ENCODE measurements at regions not wholly inside any gene's neighbourhood (a gene's known extent, or its start where the extent isn't known, plus 50 kb on each side); places are given as distances from the start of the nearest gene placed in this dataset.

DNA sequence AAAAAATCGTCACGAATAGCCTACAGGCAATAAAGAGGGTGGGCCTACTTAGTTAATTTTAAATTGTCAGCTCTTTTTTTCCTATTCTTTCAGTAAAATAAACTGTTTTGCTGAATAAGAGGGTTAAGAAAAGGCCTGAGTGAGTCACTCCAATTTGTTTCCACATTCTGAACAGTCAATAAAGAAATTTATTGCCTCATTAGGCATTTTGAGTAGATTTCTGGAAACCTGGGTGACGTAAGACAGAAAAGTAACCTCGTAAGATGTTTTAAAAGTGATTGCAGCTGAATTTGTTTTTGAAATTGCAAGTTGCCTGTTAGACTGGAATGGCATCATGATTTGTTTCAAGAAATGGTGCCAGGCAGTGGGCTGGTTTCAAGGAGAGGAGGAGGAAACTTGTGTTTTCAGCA lies 439.3 kb downstream of the USP25 start:
- TF ChIP-seq, protein P1, sequence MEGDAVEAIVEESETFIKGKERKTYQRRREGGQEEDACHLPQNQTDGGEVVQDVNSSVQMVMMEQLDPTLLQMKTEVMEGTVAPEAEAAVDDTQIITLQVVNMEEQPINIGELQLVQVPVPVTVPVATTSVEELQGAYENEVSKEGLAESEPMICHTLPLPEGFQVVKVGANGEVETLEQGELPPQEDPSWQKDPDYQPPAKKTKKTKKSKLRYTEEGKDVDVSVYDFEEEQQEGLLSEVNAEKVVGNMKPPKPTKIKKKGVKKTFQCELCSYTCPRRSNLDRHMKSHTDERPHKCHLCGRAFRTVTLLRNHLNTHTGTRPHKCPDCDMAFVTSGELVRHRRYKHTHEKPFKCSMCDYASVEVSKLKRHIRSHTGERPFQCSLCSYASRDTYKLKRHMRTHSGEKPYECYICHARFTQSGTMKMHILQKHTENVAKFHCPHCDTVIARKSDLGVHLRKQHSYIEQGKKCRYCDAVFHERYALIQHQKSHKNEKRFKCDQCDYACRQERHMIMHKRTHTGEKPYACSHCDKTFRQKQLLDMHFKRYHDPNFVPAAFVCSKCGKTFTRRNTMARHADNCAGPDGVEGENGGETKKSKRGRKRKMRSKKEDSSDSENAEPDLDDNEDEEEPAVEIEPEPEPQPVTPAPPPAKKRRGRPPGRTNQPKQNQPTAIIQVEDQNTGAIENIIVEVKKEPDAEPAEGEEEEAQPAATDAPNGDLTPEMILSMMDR (IDR thresholded peaks at IDR 0.05; ENCODE audit: low read depth, low read length): no peak
- H3K9me3 ChIP-seq: no peaks in the 10 kb centered on the region
- H3K4me3 ChIP-seq (ENCODE audit: low read depth, low read length): no peak overlapping the region
- no peaks in the 10 kb centered on the region for H3K27me3 ChIP-seq
- DNase-seq: no peak
- H3K4me1 ChIP-seq: no peaks in the 10 kb centered on the region
- no peaks in the 10 kb centered on the region for H3K36me3 ChIP-seq

DNA sequence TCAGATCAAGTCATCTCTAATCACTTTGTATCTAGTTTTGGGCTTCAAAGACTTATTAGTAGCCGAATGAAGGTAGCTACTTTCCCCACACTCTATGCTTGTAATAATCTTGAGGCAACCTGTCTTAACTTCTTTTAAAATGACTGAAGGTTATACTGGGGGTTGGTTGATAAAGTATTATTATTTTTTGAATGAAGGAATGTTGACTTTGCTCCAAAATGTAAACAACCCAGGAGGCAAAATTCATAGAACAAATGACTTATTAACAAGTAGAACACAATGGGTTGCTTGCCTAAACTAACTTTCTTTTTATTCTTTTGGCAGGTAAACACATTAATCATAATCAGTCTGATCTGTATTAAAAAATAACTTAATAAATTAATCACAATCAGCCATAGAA lies 440.0 kb downstream of the USP25 start:
- TF ChIP-seq, protein P1 (IDR thresholded peaks at IDR 0.05; ENCODE audit: low read depth, low read length): no peak
- Histone ChIP-seq H3K27me3 (no peaks in the 10 kb centered on the region), H3K4me1 (no peaks in the 10 kb centered on the region), H3K36me3 (no peaks in the 10 kb centered on the region), H3K4me3 (ENCODE audit: low read depth, low read length) (no peak overlapping the region), H3K9me3 (no peaks in the 10 kb centered on the region)
- no peak for DNase-seq

DNA sequence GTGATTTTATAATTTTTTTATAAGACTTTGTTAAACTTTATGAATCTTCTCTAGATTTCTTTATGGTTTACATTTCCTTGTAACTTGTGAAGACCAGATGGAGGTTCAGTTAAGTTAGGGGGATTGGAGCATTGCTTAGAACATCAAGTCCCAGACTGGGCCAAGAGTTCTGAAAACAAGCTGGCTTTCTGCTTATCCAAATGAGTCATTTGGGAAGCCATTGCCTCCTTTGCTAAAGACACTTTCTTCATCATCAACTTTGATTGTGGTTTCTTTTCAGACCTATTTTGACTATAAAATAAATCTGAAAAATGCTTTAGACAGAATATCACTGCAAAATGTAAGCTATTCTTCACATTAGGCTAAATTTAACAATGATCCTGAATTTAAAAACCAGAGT lies 446.8 kb downstream of the USP25 start:
- Histone ChIP-seq H3K36me3 (no peaks in the 10 kb centered on the region), H3K27me3 (no peaks in the 10 kb centered on the region), H3K4me3 (ENCODE audit: low read depth, low read length) (no peak overlapping the region), H3K4me1 (no peaks in the 10 kb centered on the region; the same call in 1 of the 2 replicates), H3K9me3 (no peaks in the 10 kb centered on the region)
- no peak for DNase-seq
- TF ChIP-seq, protein P1 (IDR thresholded peaks at IDR 0.05; ENCODE audit: low read depth, low read length): no peak

DNA sequence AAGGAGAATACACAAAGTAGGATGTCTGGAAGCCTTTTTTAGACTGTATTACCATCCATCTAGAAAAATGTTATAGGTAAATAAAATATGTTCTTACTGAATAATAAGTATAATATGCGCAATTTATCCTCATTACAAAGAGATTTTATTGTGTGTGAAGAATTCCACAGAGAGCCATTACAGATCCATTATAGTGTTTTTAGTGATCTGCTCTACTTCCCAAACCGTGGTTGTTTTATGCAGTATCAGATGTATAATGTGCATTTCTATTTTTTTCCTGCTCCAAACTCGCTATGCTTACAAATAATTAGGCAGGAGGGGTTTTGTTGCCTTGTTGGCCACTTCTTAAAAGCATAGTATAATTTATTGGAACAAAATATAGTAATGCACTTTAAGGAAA lies 447.8 kb downstream of the USP25 start:
- Histone ChIP-seq H3K9me3 (no peaks in the 10 kb centered on the region), H3K4me3 (ENCODE audit: low read depth, low read length) (no peak overlapping the region), H3K27me3 (no peaks in the 10 kb centered on the region), H3K4me1 (no peaks in the 10 kb centered on the region; the same call in 1 of the 2 replicates), H3K36me3 (no peaks in the 10 kb centered on the region)
- DNase-seq: no peak
- TF ChIP-seq, protein P1 (IDR thresholded peaks at IDR 0.05; ENCODE audit: low read depth, low read length): no peak

DNA sequence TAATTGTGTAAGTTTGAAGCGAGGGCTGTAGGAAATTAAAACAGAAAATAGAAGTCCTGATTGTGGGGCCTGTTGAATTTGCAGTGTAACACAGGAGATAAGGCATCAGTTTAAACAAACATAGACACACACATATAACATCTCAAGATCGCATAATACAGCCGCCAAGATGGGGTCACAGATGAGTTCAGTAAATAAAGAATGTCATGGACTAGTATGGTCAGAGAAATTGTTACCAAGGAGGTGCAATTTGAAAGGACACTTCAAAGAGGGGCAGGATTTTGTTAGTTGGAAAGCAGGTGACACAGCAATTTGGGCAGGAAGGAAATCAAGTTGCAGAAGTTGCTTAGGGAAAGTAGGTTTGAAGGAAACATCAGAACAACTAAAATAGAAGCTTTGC lies 450.0 kb downstream of the USP25 start:
- TF ChIP-seq, protein P1 (IDR thresholded peaks at IDR 0.05; ENCODE audit: low read depth, low read length): no peak
- Histone ChIP-seq H3K9me3 (no peaks in the 10 kb centered on the region), H3K27me3 (no peaks in the 10 kb centered on the region), H3K4me3 (ENCODE audit: low read depth, low read length) (no peak overlapping the region), H3K36me3 (no peaks in the 10 kb centered on the region), H3K4me1 (no peaks in the 10 kb centered on the region; the same call in 1 of the 2 replicates)
- no peak for DNase-seq

DNA sequence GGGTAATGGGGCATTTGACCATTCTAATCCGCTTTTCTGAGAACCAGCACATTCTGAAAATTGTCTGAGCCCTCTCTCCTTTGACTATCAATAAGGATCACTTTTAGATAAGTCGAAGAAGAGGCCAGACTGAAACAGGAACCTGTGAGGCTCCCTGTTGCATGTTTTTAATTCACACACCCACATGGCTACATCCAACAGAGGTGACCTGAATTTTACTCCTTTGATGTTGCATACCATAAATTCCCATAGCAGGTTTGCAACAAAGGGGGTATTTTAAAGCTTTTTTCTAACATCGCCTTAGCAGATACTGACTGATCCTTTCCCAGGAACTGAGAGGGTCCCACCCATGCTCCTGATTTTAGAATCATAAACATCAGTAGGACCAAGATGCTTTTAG lies 450.8 kb downstream of the USP25 start:
- no peaks in the 10 kb centered on the region for H3K27me3 ChIP-seq
- DNase-seq: no peak
- no peaks in the 10 kb centered on the region; the same call in 1 of the 2 replicates for H3K4me1 ChIP-seq
- no peaks in the 10 kb centered on the region for H3K36me3 ChIP-seq
- H3K9me3 ChIP-seq: no peaks in the 10 kb centered on the region
- H3K4me3 ChIP-seq (ENCODE audit: low read depth, low read length): no peak overlapping the region
- TF ChIP-seq, protein P1 (IDR thresholded peaks at IDR 0.05; ENCODE audit: low read depth, low read length): no peak
